ENCODE measurements at regions not wholly inside any gene's neighbourhood (a gene's known extent, or its start where the extent isn't known, plus 50 kb on each side); places are given as distances from the start of the nearest gene placed in this dataset.
"Not testable (repeated sequence)": the region's sequence is repeated elsewhere in the genome, so short reads cannot be mapped to it uniquely, and the experiment has no call there.

GRCh38 chr20:63134711-63135361 lies 81.1 kb downstream of the YTHDF1 start:
- not testable (repeated sequence) for TF ChIP-seq BACH2 (CRISPR knock-in tag; IDR thresholded peaks at IDR 0.05; ENCODE audit: borderline replicate concordance); ZC3H10 (CRISPR knock-in tag; IDR thresholded peaks at IDR 0.05); CSDC2 (CRISPR knock-in tag; IDR thresholded peaks at IDR 0.05)

Measured in SK-N-SH treated with all-trans-retinoic acid at 6 μM for 48 hours (cell line).